ENCODE measurements at regions not wholly inside any gene's neighbourhood (a gene's known extent, or its start where the extent isn't known, plus 50 kb on each side); places are given as distances from the start of the nearest gene placed in this dataset.

DNA sequence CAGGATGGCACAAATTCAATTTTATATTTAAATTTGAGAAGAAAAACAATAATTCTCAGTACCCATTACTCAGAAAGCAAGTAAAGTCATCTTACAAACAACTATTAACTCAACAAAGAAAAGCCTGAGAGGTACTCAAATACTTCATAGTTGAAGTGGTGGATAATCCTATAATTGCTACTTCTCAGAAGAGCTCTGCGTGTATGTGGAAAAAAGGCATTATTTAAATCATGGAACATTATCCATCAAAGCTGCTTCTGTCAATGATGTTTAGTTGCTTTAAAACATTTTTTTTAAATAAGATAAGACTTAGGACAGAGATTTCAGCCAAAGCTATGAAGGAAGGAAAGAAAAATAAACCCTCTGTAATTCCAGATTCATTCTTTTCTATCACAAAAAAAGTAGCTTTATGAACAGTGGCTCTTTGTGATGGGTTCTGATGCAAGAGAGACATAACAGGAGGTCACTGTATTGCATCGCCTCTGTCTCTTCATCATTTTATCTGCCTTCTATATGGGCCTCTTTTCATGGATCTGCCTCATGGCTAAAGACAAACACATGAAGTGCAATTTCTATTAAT lies 367.9 kb upstream of the SLC35B3 start:
- TF ChIP-seq, protein P1, sequence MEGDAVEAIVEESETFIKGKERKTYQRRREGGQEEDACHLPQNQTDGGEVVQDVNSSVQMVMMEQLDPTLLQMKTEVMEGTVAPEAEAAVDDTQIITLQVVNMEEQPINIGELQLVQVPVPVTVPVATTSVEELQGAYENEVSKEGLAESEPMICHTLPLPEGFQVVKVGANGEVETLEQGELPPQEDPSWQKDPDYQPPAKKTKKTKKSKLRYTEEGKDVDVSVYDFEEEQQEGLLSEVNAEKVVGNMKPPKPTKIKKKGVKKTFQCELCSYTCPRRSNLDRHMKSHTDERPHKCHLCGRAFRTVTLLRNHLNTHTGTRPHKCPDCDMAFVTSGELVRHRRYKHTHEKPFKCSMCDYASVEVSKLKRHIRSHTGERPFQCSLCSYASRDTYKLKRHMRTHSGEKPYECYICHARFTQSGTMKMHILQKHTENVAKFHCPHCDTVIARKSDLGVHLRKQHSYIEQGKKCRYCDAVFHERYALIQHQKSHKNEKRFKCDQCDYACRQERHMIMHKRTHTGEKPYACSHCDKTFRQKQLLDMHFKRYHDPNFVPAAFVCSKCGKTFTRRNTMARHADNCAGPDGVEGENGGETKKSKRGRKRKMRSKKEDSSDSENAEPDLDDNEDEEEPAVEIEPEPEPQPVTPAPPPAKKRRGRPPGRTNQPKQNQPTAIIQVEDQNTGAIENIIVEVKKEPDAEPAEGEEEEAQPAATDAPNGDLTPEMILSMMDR (IDR thresholded peaks at IDR 0.05 in 4 of 5, conservative IDR thresholded peaks at IDR 0.05 in 1 of 5): no peak
- no peak for TF ChIP-seq POLR2A (IDR thresholded peaks at IDR 0.05)

Measured in gastrocnemius medialis (tissue), 4 donors.